HG03103 (cell line): ENCODE measurements at regions not wholly inside any gene's neighbourhood (a gene's known extent, or its start where the extent isn't known, plus 50 kb on each side); places are given as distances from the start of the nearest gene placed in this dataset.
"Not testable (repeated sequence)": the region's sequence is repeated elsewhere in the genome, so short reads cannot be mapped to it uniquely, and the experiment has no call there.

ENCODE experiments used
- ATAC-seq: cut with Tn5 transposase; IDR thresholded peaks from one replicate; pipeline ENCODE4 v1.9.1; 2021; ENCODE audit warnings: low read depth; ENCODE audit not compliant: unreplicated experiment

GRCh38 chr1:5768014-5768413 is 224.2 kb downstream of the NPHP4 start:
- no peak for ATAC-seq

DNA sequence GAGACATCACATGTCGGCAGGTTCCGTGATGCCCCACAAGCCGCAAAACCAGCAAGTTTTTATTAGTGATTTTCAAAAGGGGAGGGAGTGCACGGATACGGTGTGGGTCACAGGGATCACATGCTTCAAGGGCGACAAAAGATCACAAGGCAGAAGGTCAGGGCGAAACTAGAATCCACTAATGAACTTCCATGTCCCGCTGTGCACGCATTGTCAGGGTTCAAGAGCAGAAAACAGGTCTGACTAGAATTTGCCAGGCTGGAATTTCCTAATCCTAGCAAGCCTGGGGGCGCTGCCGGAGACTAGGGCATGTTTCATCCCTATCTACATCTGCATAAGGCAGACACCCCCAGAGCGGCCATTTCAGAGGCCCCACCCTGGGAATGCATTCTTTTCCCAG is 225.2 kb downstream of the NPHP4 start:
- ATAC-seq, result not testable (repeated sequence)

DNA sequence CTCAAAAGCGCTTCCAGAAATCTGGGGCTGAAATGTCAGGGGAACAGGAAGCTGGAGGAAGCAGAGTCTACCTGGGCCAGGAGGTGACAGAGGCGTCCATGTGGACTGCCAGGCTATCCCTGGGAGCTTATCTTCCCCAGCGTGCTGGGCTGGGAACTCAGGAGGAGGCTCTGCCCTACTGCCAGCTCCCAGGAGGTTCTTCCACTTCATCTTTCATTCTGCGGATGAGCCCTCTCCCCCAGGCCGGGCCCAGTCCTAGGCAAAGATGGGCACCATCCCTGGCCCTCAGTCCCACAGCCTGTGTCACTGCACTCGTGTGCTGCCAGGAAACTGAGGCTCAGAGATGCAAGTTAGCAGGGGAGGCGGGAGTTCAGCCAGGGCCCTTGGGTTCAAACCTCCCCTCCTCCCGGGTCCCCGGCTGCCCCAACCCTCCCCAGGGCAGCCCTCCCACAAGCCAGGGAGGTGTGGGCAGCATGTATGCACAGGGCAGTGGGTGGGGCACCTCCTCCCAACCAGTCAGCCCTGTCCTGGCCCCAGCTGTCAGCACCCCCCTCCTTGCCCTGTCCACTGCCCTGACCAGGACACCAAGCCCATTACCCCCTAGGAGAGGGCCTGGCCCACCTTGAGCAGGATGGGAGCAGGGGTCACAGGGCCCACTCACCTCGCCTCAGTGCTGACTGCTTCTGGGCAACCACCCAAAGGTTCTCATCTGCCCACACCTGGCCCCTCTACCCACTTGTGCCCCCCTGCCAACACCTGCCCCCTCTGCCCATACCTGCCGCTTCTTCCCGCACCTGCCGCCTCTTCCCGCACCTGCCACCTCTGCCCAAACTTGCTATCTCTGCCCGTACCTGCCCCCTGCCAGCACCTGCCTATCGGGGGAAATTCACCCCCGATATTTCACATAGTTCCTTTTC is 226.0 kb downstream of the NPHP4 start:
- ATAC-seq, result no peak

DNA sequence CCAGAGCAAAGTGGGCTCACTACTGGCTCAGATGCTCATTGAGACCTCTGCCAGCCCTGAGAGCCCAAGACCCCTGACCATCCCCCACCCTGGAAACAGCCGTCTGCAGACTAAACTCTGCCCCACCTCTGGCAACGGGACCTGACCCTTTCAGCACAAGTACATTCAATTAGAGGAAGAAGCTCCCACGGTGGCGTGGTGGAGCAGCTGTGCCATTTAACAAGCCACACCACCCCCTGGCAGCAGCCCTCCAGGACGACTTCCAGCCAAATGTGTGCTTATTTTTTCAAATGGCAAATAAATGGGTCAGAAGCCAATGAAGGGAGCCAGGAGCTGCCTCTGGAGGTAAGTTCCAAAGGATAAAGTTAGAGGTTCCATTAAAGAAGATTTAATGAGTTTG is 226.7 kb downstream of the NPHP4 start:
- ATAC-seq, result no peak

DNA sequence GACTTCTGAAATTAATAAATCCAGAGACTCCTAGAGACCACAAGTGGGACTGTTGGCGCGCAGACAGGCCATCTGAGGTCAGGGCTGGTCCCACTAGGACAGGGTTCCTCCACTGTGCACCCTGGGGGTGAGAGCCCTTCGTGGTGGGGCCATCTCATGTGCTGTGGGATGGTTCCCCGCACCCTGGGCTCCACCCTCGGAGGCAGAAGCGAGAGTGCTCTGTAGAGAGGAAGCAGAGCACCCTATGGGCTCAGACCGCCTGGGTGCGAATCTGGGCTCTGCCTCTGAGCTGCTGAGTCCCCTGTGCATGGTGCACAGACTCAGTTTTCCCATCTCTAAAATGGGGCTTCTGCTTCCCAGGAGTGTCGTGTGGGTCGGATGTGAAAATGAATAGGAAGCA is 227.3 kb downstream of the NPHP4 start:
- no peak for ATAC-seq

DNA sequence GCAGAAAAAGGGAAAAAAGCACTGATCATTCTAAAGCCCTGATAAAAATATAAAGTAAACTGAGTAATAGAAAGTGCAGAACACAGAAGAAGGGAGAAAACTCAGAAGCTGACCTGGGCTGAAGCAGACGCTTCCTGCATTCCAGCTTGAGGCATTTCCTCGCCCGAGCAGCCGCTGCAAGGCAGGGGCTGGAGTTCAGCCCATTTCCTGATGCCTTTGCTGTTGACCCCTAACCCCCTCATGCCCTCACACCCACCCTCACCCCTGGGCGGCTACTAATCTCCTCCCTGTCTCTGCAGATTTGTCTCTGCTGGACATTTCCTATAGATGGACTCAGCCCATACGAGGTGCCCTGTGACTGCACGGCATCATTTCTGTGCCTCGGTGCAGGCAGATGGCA is 227.8 kb downstream of the NPHP4 start:
- no peak for ATAC-seq

GRCh38 chr1:5763696-5764370 is 228.4 kb downstream of the NPHP4 start:
- ATAC-seq, result no peak

DNA sequence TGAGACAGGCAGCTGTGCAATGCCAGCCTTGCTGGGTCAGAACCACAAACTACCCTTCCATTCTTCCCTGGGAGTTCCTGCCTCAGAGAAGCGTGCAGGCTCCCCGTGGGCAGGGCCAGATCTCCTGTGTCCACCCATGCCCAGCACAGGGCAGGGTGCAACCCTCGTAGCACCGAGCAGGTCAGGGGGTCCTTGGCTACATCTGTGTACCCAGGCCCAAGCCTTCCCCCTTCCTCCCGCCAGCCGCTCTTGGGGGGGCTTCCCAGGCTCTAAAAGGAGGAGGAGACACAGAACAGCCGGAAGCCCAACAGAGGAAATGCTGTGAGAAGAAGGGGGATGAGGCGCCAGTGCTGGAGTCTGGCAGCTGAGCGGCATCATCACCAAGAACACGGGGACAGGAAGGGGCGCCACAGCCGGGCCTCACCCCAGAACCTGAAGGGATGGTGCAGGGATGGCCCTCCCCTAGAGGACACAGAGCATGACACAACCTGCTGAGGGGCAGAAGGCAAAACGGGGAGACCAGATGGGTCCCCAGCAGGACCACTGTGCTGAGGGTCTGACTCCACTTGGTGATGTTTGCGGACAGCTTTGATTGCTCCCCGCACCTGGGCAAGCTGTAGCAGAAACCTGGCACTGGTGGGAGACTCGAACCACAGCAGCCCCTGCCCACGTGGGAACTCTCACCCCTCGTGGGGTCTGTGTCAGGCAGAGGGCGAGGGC is 233.2 kb downstream of the NPHP4 start:
- ATAC-seq, result no peak

- no peak for ATAC-seq
These were observed 234.0 kb downstream of the NPHP4 start for GRCh38 chr1:5758000-5758858.

DNA sequence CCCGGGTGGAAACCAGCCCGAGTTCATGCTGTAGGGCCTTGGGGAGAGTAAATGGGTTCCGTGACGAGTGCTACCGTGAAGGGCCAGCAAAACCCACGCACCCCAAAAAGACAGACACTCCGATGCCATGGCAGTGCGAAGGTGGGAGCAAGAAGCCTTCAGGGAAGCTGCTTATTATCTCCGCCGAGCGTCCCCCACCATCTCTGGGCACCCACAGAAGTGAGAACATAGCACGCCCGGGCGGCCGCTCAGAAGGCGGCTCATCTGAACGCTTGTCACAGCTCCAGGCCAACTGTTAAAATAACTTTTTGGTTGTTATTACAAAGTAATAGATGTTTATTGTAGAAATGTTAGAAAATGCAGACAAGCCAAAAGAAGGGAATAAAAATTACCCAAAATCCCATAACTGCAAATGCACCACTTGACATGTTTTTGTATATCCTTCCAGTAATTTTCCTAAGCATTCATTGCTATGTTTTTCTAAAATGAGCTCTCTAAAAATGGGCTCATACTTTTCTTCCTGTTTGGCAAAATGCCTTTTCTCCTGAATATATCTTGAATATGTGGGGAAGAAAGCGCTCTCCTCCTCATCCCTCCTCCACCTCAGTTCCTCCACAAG is 234.9 kb downstream of the NPHP4 start:
- ATAC-seq, result no peak

- ATAC-seq, result no peak
These were observed 235.6 kb downstream of the NPHP4 start for GRCh38 chr1:5756434-5757186.

GRCh38 chr1:5755552-5756125 is 236.6 kb downstream of the NPHP4 start:
- ATAC-seq, result no peak

- no peak for ATAC-seq
These were observed 237.2 kb downstream of the NPHP4 start for GRCh38 chr1:5754817-5755551.

DNA sequence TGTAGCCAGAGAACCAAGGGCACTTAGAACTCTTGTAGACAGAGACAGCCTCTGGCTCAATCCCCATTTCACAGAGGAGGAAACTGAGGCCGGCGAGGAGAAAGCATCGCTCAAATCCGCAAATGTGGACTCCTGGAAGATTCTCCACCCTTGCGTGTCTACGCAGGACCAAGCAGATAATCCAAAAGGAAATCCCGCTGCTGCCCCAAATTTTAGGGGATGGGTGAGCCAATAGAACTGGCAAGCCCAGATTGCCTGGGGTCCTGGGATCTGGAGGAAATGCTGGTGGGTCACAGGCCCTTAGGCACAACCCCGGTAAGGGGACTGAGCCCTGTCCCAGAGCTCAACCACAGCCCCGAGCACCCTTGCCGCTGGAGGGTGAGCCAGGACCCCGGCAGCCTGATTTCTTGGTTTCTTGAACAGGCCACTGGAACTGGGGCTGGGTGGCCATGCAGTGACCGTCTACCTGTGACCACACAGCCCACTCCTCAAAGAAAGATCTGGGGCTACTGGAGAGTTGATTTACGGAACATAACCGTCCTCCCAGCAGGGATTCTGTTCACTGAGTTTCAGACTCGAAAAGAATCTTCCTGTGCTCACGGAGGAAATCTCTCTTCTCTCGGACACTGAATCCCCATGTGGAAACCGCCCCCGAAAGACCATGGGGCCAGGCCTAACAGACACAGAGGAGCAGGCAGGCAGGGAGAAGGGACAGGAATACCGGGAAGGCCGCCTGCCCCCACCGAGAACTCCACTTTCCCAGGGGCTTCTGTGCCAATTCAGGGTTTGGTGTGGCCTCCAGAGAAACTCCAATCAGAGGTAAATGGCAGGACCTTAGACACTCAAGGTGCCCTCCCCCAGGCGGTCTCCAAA is 238.4 kb downstream of the NPHP4 start:
- no peak for ATAC-seq

DNA sequence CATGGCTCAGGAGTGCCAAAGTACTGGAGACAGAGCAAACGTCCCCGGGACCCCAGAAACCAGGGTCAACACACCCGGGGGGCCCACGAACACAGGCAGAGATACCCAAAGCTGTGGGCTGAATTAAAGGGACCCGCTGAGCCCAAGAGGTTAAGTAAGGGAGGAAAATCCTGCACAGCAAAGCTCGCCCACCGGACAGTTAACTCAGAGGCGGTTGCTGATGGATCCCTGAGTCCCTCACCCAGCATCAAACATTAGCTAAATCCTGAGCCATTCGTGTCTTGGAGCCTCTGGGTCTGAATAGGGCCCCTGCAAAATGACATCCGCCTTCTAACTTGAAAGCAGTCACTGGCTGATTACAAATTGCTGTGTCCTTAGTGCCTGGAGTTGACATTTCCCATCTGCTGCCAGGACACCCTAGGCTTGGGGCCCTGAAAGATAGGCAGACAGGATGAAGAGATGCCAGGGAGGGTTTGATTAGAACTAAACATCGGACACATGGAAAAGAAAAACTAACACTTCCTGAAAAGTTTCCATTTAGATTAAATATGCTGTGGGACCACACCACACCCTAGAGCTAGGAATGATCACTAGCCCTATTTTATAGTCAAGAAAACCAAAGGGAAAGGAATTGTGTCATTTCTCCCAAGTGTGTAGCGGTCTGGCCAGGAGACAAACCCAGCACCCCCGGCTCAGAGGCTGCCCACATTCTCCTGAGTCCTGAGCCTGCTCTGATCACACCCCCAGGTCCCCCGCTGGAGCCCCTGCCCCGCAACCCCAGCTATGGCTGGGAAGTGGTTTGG is 239.3 kb downstream of the NPHP4 start:
- no peak for ATAC-seq
